GM23338 (cell line): ENCODE measurements at regions not wholly inside any gene's neighbourhood (a gene's known extent, or its start where the extent isn't known, plus 50 kb on each side); places are given as distances from the start of the nearest gene placed in this dataset.

ENCODE experiments used
- ATAC-seq: fragments of 200-7000 bp; cut with Tn5 transposase; 3 replicates; pipeline ENCODE4 v1.9.1; 2020
- DNase-seq: peaks from one replicate; pipeline ENCODE4 v3.0.0-alpha.2; 2015; ENCODE audit warnings: low spot score
- H2AFZ ChIP-seq: fragments of 200-600 bp; sonication (generic); 2 replicates; pipeline ENCODE4 v1.8.0; 2016; ENCODE audit warnings: antibody characterized with exemption, mild to moderate bottlenecking, moderate library complexity
- H3F3A ChIP-seq: fragments of 200-600 bp; sonication (generic); replicated peaks from 2 replicates; pipeline ENCODE4 v1.8.0; 2017; ENCODE audit warnings: antibody characterized with exemption, mixed run types, low read depth
- H3K27ac ChIP-seq: fragments of 200-600 bp; sonication (generic); 2 replicates; pipeline ENCODE4 v1.6.1; 2016; ENCODE audit warnings: low read depth
- H3K27me3 ChIP-seq: fragments of 200-600 bp; sonication (generic); 2 replicates; pipeline ENCODE4 v1.8.0; 2016; ENCODE audit warnings: mild to moderate bottlenecking, mixed run types, moderate library complexity; ENCODE audit not compliant: insufficient read depth
- H3K36me3 ChIP-seq: fragments of 200-600 bp; sonication (generic); 2 replicates; pipeline ENCODE4 v1.8.0; 2016; ENCODE audit warnings: mild to moderate bottlenecking; ENCODE audit not compliant: insufficient read depth
- H3K4me1 ChIP-seq: fragments of 200-600 bp; sonication (generic); 2 replicates; pipeline ENCODE4 v1.8.0; 2016; ENCODE audit warnings: mild to moderate bottlenecking, moderate library complexity; ENCODE audit not compliant: insufficient read depth
- H3K4me2 ChIP-seq: fragments of 200-600 bp; sonication (generic); 2 replicates; pipeline ENCODE4 v1.7.1; 2017; ENCODE audit warnings: mixed run types
- H3K4me3 ChIP-seq: fragments of 200-600 bp; sonication (generic); 2 replicates; pipeline ENCODE4 v1.6.1; 2016; ENCODE audit warnings: mixed run types
- H3K79me2 ChIP-seq: fragments of 200-600 bp; sonication (generic); replicated peaks from 2 replicates; pipeline ENCODE4 v1.8.0; 2017; ENCODE audit warnings: mild to moderate bottlenecking; ENCODE audit not compliant: insufficient read depth
- H3K9me2 ChIP-seq: fragments of 200-600 bp; sonication (generic); 2 replicates; pipeline ENCODE4 v1.8.0; 2017; ENCODE audit not compliant: insufficient read depth
- H4K20me1 ChIP-seq: fragments of 200-600 bp; sonication (generic); replicated peaks from 2 replicates; pipeline ENCODE4 v1.8.0; 2017; ENCODE audit warnings: mild to moderate bottlenecking; ENCODE audit not compliant: insufficient read depth
- H3K27ac Mint-ChIP-seq: 2 replicates; pipeline ENCODE4 v1.8.0; 2020; ENCODE audit warnings: inconsistent platforms, mild to moderate bottlenecking, moderate library complexity, mixed read lengths
- H3K27me3 Mint-ChIP-seq: 3 replicates; pipeline ENCODE4 v1.8.0; 2022; ENCODE audit warnings: low read depth, mild to moderate bottlenecking, moderate library complexity, mixed read lengths, inconsistent platforms; ENCODE audit not compliant: insufficient read depth, poor library complexity
- H3K36me3 Mint-ChIP-seq: 3 replicates; pipeline ENCODE4 v1.8.0; 2021; ENCODE audit warnings: low read depth, mild to moderate bottlenecking, inconsistent platforms, moderate library complexity, mixed read lengths
- H3K4me1 Mint-ChIP-seq: 3 replicates; pipeline ENCODE4 v1.8.0; 2020; ENCODE audit warnings: mild to moderate bottlenecking, inconsistent platforms, mixed read lengths
- H3K4me3 Mint-ChIP-seq: 3 replicates; pipeline ENCODE4 v1.8.0; 2021; ENCODE audit warnings: moderate library complexity, mild to moderate bottlenecking, inconsistent platforms, mixed read lengths
- H3K9me3 Mint-ChIP-seq: 3 replicates; pipeline ENCODE4 v1.8.0; 2020; ENCODE audit warnings: moderate library complexity, mild to moderate bottlenecking, inconsistent platforms, mixed read lengths
- CREB1 ChIP-seq: fragments of 250-450 bp; sonication (Bioruptor Pico); IDR thresholded peaks from 2 replicates; pipeline ENCODE4 v1.5.0; 2020; ENCODE audit warnings: low read depth, mild to moderate bottlenecking, moderate library complexity
- EZH2 ChIP-seq: fragments of 200-600 bp; sonication (generic); IDR thresholded peaks from one replicate; pipeline ENCODE4 v1.8.0; 2017; ENCODE audit warnings: antibody characterized with exemption, mild to moderate bottlenecking, low read depth; ENCODE audit not compliant: unreplicated experiment
- EZH2phosphoT487 ChIP-seq: fragments of 200-600 bp; sonication (generic); IDR thresholded peaks from one replicate; pipeline ENCODE4 v1.8.1; 2018; ENCODE audit warnings: antibody characterized with exemption; ENCODE audit not compliant: unreplicated experiment
- JUNB ChIP-seq: IDR thresholded peaks from one replicate; pipeline ENCODE4 v1.6.1; 2016; ENCODE audit warnings: antibody characterized with exemption; ENCODE audit not compliant: unreplicated experiment
- NANOG ChIP-seq: IDR thresholded peaks from 2 replicates; pipeline ENCODE4 v1.6.1; 2016; ENCODE audit warnings: antibody characterized with exemption, borderline replicate concordance
- POLR2AphosphoS5 ChIP-seq: IDR thresholded peaks from 2 replicates; pipeline ENCODE4 v1.6.1; 2016; ENCODE audit warnings: antibody characterized with exemption, low read depth
- STAT1 ChIP-seq: IDR thresholded peaks from one replicate; pipeline ENCODE4 v1.6.1; 2016; ENCODE audit warnings: antibody characterized with exemption; ENCODE audit not compliant: unreplicated experiment
- ZNF114 ChIP-seq: fragments of 250-450 bp; sonication (Bioruptor Pico); IDR thresholded peaks from 2 replicates; pipeline ENCODE4 v1.5.0; 2020; ENCODE audit warnings: mild to moderate bottlenecking, moderate library complexity
- ZNF331 ChIP-seq: fragments of 250-450 bp; sonication (Bioruptor Pico); IDR thresholded peaks from 2 replicates; pipeline ENCODE4 v1.5.0; 2020; ENCODE audit warnings: low read depth, mild to moderate bottlenecking, moderate library complexity
- TF ChIP-seq, protein P1 (sequence below): IDR thresholded peaks from 2 replicates; pipeline ENCODE4 v1.6.1; 2016; ENCODE audit warnings: antibody characterized with exemption
- TF ChIP-seq, protein P2 (sequence below), 2 experiments: fragments of 200-600 bp in 1 of 2; sonication (generic) in 1 of 2; conservative IDR thresholded peaks; 2 replicates each; pipeline versions ENCODE4 v1.5.1 to v1.6.1; 2016 to 2017; ENCODE audit warnings: antibody characterized with exemption in 2 of 2, low read depth in 2 of 2, mild to moderate bottlenecking in 2 of 2, moderate library complexity in 1 of 2
- TF ChIP-seq, protein P3 (sequence below): IDR thresholded peaks from one replicate; pipeline ENCODE4 v1.6.1; 2018; ENCODE audit warnings: antibody characterized with exemption; ENCODE audit not compliant: unreplicated experiment
- TF ChIP-seq, protein P4 (sequence below): fragments of 250-450 bp; sonication (Bioruptor Pico); IDR thresholded peaks from 2 replicates; pipeline ENCODE4 v1.5.0; 2020; ENCODE audit warnings: mild to moderate bottlenecking, moderate library complexity

DNA sequence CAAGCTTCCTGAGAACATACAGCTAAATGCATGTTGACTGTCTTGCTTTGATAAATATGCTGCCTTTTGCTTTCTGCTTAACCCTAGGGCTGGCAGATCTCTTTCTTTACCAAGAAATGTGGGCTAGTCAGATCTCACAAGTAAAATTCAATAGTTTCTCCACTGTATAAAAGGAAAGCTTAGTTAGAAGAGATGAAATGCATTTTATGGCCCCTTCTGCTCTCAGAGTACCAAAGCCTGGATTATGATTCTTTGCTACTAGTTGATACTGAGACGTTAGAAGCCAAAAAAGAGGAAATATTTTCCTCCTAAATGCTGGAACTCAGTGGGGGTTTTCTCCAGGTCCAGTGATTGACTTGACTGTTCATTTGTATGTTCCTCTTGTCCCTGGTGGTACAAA is 552.7 kb downstream of the SNAPC1 start:
- no peaks in the 10 kb centered on the region for H3K27me3 ChIP-seq
- no peak for ATAC-seq
- no peaks in the 10 kb centered on the region for H3K9me3 Mint-ChIP-seq

More for the DNA sequence above, 552.7 kb downstream of the SNAPC1 start:
- H3K4me2 ChIP-seq = no peak overlapping the region
- H3K27me3 Mint-ChIP-seq = no peaks in the 10 kb centered on the region
- H3K4me3 Mint-ChIP-seq = no peak overlapping the region
- H3K4me1 Mint-ChIP-seq = no peaks in the 10 kb centered on the region
- H2AFZ ChIP-seq = no peak overlapping the region
- no peaks in the 10 kb centered on the region for H4K20me1 ChIP-seq
- no peaks in the 10 kb centered on the region for H3K36me3 Mint-ChIP-seq
- no peaks in the 10 kb centered on the region for H3K79me2 ChIP-seq
- no peaks in the 10 kb centered on the region for H3F3A ChIP-seq
- no peaks in the 10 kb centered on the region for H3K4me1 ChIP-seq
- H3K27ac ChIP-seq = no peak overlapping the region
- H3K9me2 ChIP-seq = no peaks in the 10 kb centered on the region
- no peaks in the 10 kb centered on the region for H3K36me3 ChIP-seq
- no peak overlapping the region for H3K27ac Mint-ChIP-seq
- no peak overlapping the region for H3K4me3 ChIP-seq
- no peak for DNase-seq
- TF ChIP-seq EZH2phosphoT487 (no peak), CREB1 (CRISPR knock-in tag) (no peak), JUNB (no peak), EZH2 (no peak), ZNF114 (CRISPR knock-in tag) (no peak), ZNF331 (CRISPR knock-in tag) (no peak), POLR2AphosphoS5 (no peak), STAT1 (no peak), NANOG (no peak)
- TF ChIP-seq, protein P1, sequence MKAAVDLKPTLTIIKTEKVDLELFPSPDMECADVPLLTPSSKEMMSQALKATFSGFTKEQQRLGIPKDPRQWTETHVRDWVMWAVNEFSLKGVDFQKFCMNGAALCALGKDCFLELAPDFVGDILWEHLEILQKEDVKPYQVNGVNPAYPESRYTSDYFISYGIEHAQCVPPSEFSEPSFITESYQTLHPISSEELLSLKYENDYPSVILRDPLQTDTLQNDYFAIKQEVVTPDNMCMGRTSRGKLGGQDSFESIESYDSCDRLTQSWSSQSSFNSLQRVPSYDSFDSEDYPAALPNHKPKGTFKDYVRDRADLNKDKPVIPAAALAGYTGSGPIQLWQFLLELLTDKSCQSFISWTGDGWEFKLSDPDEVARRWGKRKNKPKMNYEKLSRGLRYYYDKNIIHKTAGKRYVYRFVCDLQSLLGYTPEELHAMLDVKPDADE = no peak
- TF ChIP-seq, protein P2, sequence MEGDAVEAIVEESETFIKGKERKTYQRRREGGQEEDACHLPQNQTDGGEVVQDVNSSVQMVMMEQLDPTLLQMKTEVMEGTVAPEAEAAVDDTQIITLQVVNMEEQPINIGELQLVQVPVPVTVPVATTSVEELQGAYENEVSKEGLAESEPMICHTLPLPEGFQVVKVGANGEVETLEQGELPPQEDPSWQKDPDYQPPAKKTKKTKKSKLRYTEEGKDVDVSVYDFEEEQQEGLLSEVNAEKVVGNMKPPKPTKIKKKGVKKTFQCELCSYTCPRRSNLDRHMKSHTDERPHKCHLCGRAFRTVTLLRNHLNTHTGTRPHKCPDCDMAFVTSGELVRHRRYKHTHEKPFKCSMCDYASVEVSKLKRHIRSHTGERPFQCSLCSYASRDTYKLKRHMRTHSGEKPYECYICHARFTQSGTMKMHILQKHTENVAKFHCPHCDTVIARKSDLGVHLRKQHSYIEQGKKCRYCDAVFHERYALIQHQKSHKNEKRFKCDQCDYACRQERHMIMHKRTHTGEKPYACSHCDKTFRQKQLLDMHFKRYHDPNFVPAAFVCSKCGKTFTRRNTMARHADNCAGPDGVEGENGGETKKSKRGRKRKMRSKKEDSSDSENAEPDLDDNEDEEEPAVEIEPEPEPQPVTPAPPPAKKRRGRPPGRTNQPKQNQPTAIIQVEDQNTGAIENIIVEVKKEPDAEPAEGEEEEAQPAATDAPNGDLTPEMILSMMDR (conservative IDR thresholded peaks at IDR 0.05; ENCODE audit: low read depth in 2 of 2) = no peak
- TF ChIP-seq, protein P3, sequence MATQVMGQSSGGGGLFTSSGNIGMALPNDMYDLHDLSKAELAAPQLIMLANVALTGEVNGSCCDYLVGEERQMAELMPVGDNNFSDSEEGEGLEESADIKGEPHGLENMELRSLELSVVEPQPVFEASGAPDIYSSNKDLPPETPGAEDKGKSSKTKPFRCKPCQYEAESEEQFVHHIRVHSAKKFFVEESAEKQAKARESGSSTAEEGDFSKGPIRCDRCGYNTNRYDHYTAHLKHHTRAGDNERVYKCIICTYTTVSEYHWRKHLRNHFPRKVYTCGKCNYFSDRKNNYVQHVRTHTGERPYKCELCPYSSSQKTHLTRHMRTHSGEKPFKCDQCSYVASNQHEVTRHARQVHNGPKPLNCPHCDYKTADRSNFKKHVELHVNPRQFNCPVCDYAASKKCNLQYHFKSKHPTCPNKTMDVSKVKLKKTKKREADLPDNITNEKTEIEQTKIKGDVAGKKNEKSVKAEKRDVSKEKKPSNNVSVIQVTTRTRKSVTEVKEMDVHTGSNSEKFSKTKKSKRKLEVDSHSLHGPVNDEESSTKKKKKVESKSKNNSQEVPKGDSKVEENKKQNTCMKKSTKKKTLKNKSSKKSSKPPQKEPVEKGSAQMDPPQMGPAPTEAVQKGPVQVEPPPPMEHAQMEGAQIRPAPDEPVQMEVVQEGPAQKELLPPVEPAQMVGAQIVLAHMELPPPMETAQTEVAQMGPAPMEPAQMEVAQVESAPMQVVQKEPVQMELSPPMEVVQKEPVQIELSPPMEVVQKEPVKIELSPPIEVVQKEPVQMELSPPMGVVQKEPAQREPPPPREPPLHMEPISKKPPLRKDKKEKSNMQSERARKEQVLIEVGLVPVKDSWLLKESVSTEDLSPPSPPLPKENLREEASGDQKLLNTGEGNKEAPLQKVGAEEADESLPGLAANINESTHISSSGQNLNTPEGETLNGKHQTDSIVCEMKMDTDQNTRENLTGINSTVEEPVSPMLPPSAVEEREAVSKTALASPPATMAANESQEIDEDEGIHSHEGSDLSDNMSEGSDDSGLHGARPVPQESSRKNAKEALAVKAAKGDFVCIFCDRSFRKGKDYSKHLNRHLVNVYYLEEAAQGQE = no peak
- TF ChIP-seq, protein P4, sequence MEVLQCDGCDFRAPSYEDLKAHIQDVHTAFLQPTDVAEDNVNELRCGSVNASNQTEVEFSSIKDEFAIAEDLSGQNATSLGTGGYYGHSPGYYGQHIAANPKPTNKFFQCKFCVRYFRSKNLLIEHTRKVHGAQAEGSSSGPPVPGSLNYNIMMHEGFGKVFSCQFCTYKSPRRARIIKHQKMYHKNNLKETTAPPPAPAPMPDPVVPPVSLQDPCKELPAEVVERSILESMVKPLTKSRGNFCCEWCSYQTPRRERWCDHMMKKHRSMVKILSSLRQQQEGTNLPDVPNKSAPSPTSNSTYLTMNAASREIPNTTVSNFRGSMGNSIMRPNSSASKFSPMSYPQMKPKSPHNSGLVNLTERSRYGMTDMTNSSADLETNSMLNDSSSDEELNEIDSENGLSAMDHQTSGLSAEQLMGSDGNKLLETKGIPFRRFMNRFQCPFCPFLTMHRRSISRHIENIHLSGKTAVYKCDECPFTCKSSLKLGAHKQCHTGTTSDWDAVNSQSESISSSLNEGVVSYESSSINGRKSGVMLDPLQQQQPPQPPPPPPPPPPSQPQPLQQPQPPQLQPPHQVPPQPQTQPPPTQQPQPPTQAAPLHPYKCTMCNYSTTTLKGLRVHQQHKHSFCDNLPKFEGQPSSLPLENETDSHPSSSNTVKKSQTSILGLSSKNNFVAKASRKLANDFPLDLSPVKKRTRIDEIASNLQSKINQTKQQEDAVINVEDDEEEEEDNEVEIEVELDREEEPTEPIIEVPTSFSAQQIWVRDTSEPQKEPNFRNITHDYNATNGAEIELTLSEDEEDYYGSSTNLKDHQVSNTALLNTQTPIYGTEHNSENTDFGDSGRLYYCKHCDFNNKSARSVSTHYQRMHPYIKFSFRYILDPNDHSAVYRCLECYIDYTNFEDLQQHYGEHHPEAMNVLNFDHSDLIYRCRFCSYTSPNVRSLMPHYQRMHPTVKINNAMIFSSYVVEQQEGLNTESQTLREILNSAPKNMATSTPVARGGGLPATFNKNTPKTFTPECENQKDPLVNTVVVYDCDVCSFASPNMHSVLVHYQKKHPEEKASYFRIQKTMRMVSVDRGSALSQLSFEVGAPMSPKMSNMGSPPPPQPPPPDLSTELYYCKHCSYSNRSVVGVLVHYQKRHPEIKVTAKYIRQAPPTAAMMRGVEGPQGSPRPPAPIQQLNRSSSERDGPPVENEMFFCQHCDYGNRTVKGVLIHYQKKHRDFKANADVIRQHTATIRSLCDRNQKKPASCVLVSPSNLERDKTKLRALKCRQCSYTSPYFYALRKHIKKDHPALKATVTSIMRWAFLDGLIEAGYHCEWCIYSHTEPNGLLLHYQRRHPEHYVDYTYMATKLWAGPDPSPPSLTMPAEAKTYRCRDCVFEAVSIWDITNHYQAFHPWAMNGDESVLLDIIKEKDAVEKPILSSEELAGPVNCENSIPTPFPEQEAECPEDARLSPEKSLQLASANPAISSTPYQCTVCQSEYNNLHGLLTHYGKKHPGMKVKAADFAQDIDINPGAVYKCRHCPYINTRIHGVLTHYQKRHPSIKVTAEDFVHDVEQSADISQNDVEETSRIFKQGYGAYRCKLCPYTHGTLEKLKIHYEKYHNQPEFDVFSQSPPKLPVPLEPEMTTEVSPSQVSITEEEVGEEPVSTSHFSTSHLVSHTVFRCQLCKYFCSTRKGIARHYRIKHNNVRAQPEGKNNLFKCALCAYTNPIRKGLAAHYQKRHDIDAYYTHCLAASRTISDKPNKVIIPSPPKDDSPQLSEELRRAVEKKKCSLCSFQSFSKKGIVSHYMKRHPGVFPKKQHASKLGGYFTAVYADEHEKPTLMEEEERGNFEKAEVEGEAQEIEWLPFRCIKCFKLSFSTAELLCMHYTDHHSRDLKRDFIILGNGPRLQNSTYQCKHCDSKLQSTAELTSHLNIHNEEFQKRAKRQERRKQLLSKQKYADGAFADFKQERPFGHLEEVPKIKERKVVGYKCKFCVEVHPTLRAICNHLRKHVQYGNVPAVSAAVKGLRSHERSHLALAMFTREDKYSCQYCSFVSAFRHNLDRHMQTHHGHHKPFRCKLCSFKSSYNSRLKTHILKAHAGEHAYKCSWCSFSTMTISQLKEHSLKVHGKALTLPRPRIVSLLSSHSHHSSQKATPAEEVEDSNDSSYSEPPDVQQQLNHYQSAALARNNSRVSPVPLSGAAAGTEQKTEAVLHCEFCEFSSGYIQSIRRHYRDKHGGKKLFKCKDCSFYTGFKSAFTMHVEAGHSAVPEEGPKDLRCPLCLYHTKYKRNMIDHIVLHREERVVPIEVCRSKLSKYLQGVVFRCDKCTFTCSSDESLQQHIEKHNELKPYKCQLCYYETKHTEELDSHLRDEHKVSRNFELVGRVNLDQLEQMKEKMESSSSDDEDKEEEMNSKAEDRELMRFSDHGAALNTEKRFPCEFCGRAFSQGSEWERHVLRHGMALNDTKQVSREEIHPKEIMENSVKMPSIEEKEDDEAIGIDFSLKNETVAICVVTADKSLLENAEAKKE (CRISPR knock-in tag) = no peak
